ENCODE measurements at regions not wholly inside any gene's neighbourhood (a gene's known extent, or its start where the extent isn't known, plus 50 kb on each side); places are given as distances from the start of the nearest gene placed in this dataset.

DNA sequence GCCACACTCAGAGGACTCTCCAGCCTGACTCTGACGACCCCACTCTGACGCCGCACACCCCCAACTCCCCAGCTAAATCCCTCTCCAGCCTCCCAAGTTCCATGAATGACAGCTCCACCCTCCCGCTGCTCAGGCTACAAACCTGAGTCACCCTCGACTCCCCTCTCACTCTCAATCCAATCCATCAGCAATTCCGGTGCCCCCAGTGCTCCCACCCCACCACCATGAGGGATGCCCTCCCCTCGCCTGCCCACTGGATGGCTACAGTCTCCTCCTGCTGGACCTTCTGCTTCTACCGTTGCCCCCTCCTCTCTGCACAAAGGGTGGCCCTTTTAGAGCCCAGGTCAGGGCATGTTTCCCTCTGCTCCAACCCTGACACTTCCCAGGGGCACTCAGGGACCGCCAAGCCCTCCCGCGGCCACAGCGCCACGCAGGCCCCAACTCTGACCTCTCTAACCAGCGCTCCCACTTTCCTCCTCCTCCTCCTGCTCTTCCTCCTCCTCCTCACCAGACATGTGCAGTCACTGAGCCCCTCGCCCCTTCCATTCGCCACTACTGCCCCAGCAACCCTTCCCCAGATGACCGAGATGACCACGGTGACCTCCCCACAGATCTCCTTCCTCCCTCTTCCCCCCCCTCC lies 69.5 kb upstream of the NUP50 start:
- ChIA-PET CTCF (interaction anchor here (0.6 to 5.0 kb wide), 7 partner anchors 11 to 354 kb away, joined by 4 to 40 read pairs (median 5); no protein-coding TSS in a partner anchor), POLR2A (interaction anchor here (0.9 kb wide), 1 partner anchor 10 kb away, joined by 3 read pairs; no protein-coding TSS in a partner anchor)
- intact Hi-C loops (cut with micrococcal nuclease), result no loop called here

DNA sequence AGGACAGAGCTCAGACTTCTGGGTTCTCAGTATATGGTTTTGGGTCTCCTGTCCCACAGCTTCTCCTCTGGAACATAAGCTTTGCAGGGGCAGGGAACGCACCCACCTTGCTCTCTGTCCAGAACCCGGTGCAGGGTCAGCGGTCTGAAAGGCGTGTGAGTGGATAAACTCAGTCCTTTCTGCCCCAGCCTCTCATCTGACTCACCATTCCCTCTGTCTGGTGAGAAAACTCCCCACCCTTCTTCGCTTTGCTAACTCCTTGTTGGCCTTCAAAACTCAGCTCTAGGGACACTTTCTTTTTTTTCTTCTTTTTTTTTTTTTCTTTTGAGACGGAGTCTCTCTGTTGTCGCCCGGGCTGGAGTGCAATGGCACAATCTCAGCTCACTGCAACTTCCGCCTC lies 68.9 kb upstream of the NUP50 start:
- Mint-ChIP-seq H3K9me3 (ENCODE audit: unreplicated experiment) (no peaks in the 10 kb centered on the region), H3K4me1 (ENCODE audit: insufficient read depth, unreplicated experiment) (peaks cover 11% of the 10 kb centered on the region), H3K27me3 (ENCODE audit: insufficient read depth, unreplicated experiment) (peaks cover 30% of the 10 kb centered on the region), H3K27ac (ENCODE audit: low read depth, unreplicated experiment) (peak overlapping the region; percentile 31), H3K36me3 (ENCODE audit: insufficient read depth, unreplicated experiment) (peaks cover 6% of the 10 kb centered on the region), H3K4me3 (ENCODE audit: unreplicated experiment) (no peak overlapping the region)
- no TSS peak for BruUV-seq (replicated peaks)
- TF ChIP-seq, protein P1, sequence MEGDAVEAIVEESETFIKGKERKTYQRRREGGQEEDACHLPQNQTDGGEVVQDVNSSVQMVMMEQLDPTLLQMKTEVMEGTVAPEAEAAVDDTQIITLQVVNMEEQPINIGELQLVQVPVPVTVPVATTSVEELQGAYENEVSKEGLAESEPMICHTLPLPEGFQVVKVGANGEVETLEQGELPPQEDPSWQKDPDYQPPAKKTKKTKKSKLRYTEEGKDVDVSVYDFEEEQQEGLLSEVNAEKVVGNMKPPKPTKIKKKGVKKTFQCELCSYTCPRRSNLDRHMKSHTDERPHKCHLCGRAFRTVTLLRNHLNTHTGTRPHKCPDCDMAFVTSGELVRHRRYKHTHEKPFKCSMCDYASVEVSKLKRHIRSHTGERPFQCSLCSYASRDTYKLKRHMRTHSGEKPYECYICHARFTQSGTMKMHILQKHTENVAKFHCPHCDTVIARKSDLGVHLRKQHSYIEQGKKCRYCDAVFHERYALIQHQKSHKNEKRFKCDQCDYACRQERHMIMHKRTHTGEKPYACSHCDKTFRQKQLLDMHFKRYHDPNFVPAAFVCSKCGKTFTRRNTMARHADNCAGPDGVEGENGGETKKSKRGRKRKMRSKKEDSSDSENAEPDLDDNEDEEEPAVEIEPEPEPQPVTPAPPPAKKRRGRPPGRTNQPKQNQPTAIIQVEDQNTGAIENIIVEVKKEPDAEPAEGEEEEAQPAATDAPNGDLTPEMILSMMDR (IDR thresholded peaks at IDR 0.05; ENCODE audit: unreplicated experiment), result no peak
- intact Hi-C loops (cut with micrococcal nuclease), result no loop called here
- no peak for DNase-seq (ENCODE audit: unreplicated experiment)
- ChIA-PET CTCF (interaction anchor here (0.5 to 5.0 kb wide), 8 partner anchors 12 to 354 kb away, joined by 3 to 40 read pairs (median 4); no protein-coding TSS in a partner anchor), POLR2A (interaction anchor here (0.8 to 0.9 kb wide), 2 partner anchors 11 to 274 kb away, joined by 3 to 5 read pairs; no protein-coding TSS in a partner anchor)

More for the DNA sequence above, 69.5 kb upstream of the NUP50 start:
- DNase-seq (ENCODE audit: unreplicated experiment), result no peak
- H3K4me3 Mint-ChIP-seq (ENCODE audit: unreplicated experiment), result no peak overlapping the region
- no peak overlapping the region for H3K27ac Mint-ChIP-seq (ENCODE audit: low read depth, unreplicated experiment)
- BruUV-seq (replicated peaks), result no TSS peak
- H3K36me3 Mint-ChIP-seq (ENCODE audit: insufficient read depth, unreplicated experiment), result peaks cover 6% of the 10 kb centered on the region
- H3K4me1 Mint-ChIP-seq (ENCODE audit: insufficient read depth, unreplicated experiment), result peaks cover 11% of the 10 kb centered on the region
- no peaks in the 10 kb centered on the region for H3K9me3 Mint-ChIP-seq (ENCODE audit: unreplicated experiment)
- peaks cover 24% of the 10 kb centered on the region for H3K27me3 Mint-ChIP-seq (ENCODE audit: insufficient read depth, unreplicated experiment)
- TF ChIP-seq, protein P1 (IDR thresholded peaks at IDR 0.05; ENCODE audit: unreplicated experiment), result no peak

DNA sequence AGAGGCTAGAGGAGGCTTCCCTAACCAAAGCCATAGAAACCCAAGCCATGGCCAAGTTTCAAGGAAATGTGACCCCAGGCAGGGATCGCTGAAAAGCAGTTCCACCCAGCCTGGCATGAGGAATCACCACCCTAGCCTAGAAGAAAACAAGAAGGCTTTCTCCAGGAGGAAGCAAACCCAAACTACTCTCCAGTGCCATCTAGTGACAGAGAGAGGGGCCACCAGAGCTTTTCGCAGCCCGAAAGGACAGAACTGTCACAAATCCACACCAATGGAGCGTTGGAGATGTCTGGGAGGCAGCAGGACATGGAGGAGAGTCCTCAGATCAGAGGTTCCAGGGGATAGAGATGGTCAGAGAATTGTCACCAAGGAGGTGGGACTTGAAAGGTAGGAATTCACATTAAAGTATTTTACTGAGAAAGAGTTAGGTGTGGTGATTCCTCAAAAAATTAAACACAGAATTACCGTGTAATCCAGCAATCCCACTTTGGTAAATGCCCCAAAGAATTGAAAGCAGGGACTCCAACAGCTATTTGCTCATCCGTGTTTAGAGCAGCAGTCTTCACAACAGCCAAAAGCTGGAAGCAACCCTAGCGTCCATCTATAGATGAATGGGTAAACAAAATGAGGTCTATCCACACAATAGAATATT lies 67.3 kb upstream of the NUP50 start:
- Mint-ChIP-seq H3K36me3 (ENCODE audit: insufficient read depth, unreplicated experiment) (no peaks in the 10 kb centered on the region), H3K4me3 (ENCODE audit: unreplicated experiment) (no peak overlapping the region), H3K27ac (ENCODE audit: low read depth, unreplicated experiment) (no peak overlapping the region), H3K9me3 (ENCODE audit: unreplicated experiment) (no peaks in the 10 kb centered on the region), H3K27me3 (ENCODE audit: insufficient read depth, unreplicated experiment) (peaks cover 38% of the 10 kb centered on the region), H3K4me1 (ENCODE audit: insufficient read depth, unreplicated experiment) (peaks cover 11% of the 10 kb centered on the region)
- CTCF ChIA-PET, result interaction anchor here (0.5 to 5.0 kb wide), 19 partner anchors 9 to 701 kb away, joined by 3 to 40 read pairs (median 3); no protein-coding TSS in a partner anchor
- BruUV-seq (replicated peaks), result no TSS peak
- TF ChIP-seq, protein P1 (IDR thresholded peaks at IDR 0.05; ENCODE audit: unreplicated experiment), result peak; percentile 80
- POLR2A ChIA-PET, result interaction anchor here (0.6 to 1.6 kb wide), 5 partner anchors 13 to 223 kb away, joined by 3 to 4 read pairs (median 4); partner anchors contain the start of gene NUP50
- peak; percentile 74 for DNase-seq (ENCODE audit: unreplicated experiment)
- intact Hi-C loops (cut with micrococcal nuclease), result loop anchor here (1.0 kb wide), 2 partner anchors 121 to 276 kb away; no protein-coding TSS in a partner anchor

DNA sequence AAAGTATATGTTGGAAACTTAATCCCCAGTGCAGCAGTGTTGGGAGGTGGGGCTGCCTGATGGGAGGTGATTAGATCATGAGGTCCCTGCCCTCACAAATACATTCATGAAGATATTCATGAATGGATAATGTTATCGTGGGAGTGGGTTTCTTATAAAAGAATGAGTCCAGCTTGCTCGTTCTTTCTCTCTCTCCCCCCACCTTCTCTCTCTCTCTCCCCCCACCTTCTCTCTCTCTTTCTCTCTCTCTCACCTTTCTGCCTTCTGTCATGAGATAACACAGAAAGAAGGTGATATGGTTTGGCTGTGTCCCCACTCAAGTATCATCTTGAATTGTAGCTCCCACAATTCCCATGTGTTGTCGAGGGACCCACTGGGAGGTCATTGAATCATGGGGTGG lies 66.7 kb upstream of the NUP50 start:
- H3K27me3 Mint-ChIP-seq (ENCODE audit: insufficient read depth, unreplicated experiment), result peaks cover 38% of the 10 kb centered on the region
- DNase-seq (ENCODE audit: unreplicated experiment), result no peak
- H3K4me1 Mint-ChIP-seq (ENCODE audit: insufficient read depth, unreplicated experiment), result peaks cover 11% of the 10 kb centered on the region
- TF ChIP-seq, protein P1 (IDR thresholded peaks at IDR 0.05; ENCODE audit: unreplicated experiment), result no peak
- ChIA-PET CTCF (interaction anchor here (0.5 to 5.0 kb wide), 17 partner anchors 10 to 412 kb away, joined by 3 to 40 read pairs (median 3); no protein-coding TSS in a partner anchor), POLR2A (interaction anchor here (0.6 to 1.6 kb wide), 3 partner anchors 25 to 223 kb away, joined by 3 to 4 read pairs (median 3); no protein-coding TSS in a partner anchor)
- no peaks in the 10 kb centered on the region for H3K9me3 Mint-ChIP-seq (ENCODE audit: unreplicated experiment)
- no TSS peak for BruUV-seq (replicated peaks)
- intact Hi-C loops (cut with micrococcal nuclease), result no loop called here
- no peaks in the 10 kb centered on the region for H3K36me3 Mint-ChIP-seq (ENCODE audit: insufficient read depth, unreplicated experiment)
- no peak overlapping the region for H3K4me3 Mint-ChIP-seq (ENCODE audit: unreplicated experiment)
- H3K27ac Mint-ChIP-seq (ENCODE audit: low read depth, unreplicated experiment), result no peak overlapping the region
